B cell (primary cell): ENCODE measurements at regions not wholly inside any gene's neighbourhood (a gene's known extent, or its start where the extent isn't known, plus 50 kb on each side); places are given as distances from the start of the nearest gene placed in this dataset.

Experiments
- ATAC-seq: fragments of 200-7000 bp; cut with Tn5 transposase; one replicate; pipeline ENCODE4 v1.10.0; 2021; ENCODE audit warnings: low read depth, mild to moderate bottlenecking, moderate number of reproducible peaks, moderate library complexity
- CTCF ChIA-PET: fragments of 350-600 bp; sonication (Branson Sonifier 250); formaldehyde crosslinking; loops from one replicate; lab custom pipeline; 2021; ENCODE audit warnings: antibody characterized with exemption, inconsistent platforms; lab: Charles Lee
- POLR2A ChIA-PET: fragments of 350-600 bp; sonication (Branson Sonifier 250); formaldehyde crosslinking; loops from one replicate; lab custom pipeline; 2021; ENCODE audit warnings: antibody characterized with exemption; lab: Charles Lee
- DNase-seq: peaks from one replicate; pipeline ENCODE4 v3.0.0; 2013
- H2AFZ ChIP-seq: 2 replicates; pipeline ENCODE4 v1.6.1; 2012; ENCODE audit warnings: mild to moderate bottlenecking, low read depth, low read length; ENCODE audit not compliant: insufficient read depth, poor library complexity, severe bottlenecking
- H3K27ac ChIP-seq, 2 donors: 1 replicate in 1 of 2; 2 replicates in 1 of 2; pipeline ENCODE4 v1.5.1; 2012 to 2013; ENCODE audit warnings: low read length in 2 of 2, mild to moderate bottlenecking in 2 of 2, moderate library complexity in 1 of 2
- H3K27me3 ChIP-seq, 4 experiments: fragments of 200-600 bp in 1 of 4; sonication (generic) in 1 of 4; replicated peaks in 1 of 4; 1 replicate in 2 of 4; 2 replicates in 2 of 4; pipeline versions ENCODE4 v1.6.1 to v1.7.0; 2013 to 2016; ENCODE audit warnings: low read length in 3 of 4, mild to moderate bottlenecking in 2 of 4, mixed read lengths in 1 of 4, moderate library complexity in 1 of 4; ENCODE audit not compliant: insufficient read depth in 4 of 4, control insufficient read depth in 3 of 4; ENCODE audit errors: control extremely low read depth in 1 of 4
- H3K36me3 ChIP-seq, 2 experiments: replicated peaks in 1 of 2; 1 replicate in 1 of 2; 2 replicates in 1 of 2; pipeline versions ENCODE4 v1.6.1 to v1.7.1; 2013; ENCODE audit warnings: low read length in 1 of 2; ENCODE audit not compliant: insufficient read depth in 2 of 2, control insufficient read depth in 1 of 2; ENCODE audit errors: control extremely low read depth in 1 of 2, extremely low read depth in 1 of 2
- H3K4me1 ChIP-seq, 2 donors: fragments of 200-600 bp in 1 of 2; sonication (generic) in 1 of 2; 1 replicate in 1 of 2; 2 replicates in 1 of 2; pipeline versions ENCODE4 v1.5.1 to v1.6.1; 2013 to 2017; ENCODE audit warnings: low read length in 2 of 2; ENCODE audit not compliant: control insufficient read depth in 2 of 2, insufficient read depth in 2 of 2
- H3K4me2 ChIP-seq: replicated peaks from 2 replicates; pipeline ENCODE3; 2012; ENCODE audit warnings: mild to moderate bottlenecking, low read depth, low read length; ENCODE audit not compliant: poor library complexity, severe bottlenecking
- H3K4me3 ChIP-seq, 5 experiments: fragments of 200-600 bp in 1 of 5; sonication (generic) in 1 of 5; 1 replicate in 3 of 5; 2 replicates in 2 of 5; pipeline versions ENCODE4 v1.5.1 to v1.7.0; 2011 to 2016; ENCODE audit warnings: low read length in 4 of 5, mild to moderate bottlenecking in 4 of 5, low read depth in 2 of 5, control low read depth in 1 of 5, moderate library complexity in 1 of 5; ENCODE audit not compliant: insufficient read depth in 1 of 5; ENCODE audit errors: control extremely low read depth in 1 of 5, extremely low read depth in 1 of 5
- H3K79me2 ChIP-seq: fragments of 200-600 bp; sonication (generic); one replicate; pipeline ENCODE4 v1.6.0; 2016; ENCODE audit warnings: low read length; ENCODE audit not compliant: control insufficient read depth, insufficient read depth
- H3K9ac ChIP-seq: fragments of 200-600 bp; sonication (generic); 2 replicates; pipeline ENCODE4 v1.6.1; 2017; ENCODE audit warnings: mild to moderate bottlenecking, low read length, moderate library complexity
- H3K9me3 ChIP-seq, 3 donors: one replicate each; pipeline versions ENCODE4 v1.6.1 to v1.7.1; 2013; ENCODE audit warnings: low read length in 2 of 3; ENCODE audit not compliant: control insufficient read depth in 2 of 3, insufficient read depth in 1 of 3; ENCODE audit errors: control extremely low read depth in 1 of 3
- H4K20me1 ChIP-seq: 2 replicates; pipeline ENCODE4 v1.6.0; 2012; ENCODE audit warnings: mild to moderate bottlenecking, low read length; ENCODE audit not compliant: insufficient read depth, control insufficient read depth, poor library complexity, severe bottlenecking
- H3K27ac Mint-ChIP-seq: one replicate; pipeline ENCODE4 v1.8.0; 2021; ENCODE audit warnings: mixed read lengths
- H3K27me3 Mint-ChIP-seq: one replicate; pipeline ENCODE4 v1.8.0; 2021; ENCODE audit warnings: mixed read lengths
- H3K4me1 Mint-ChIP-seq: one replicate; pipeline ENCODE4 v1.8.0; 2021; ENCODE audit warnings: mixed read lengths
- H3K4me3 Mint-ChIP-seq: one replicate; pipeline ENCODE4 v1.8.0; 2021; ENCODE audit warnings: mixed read lengths
- H3K9me3 Mint-ChIP-seq: one replicate; pipeline ENCODE4 v1.8.0; 2022; ENCODE audit warnings: mixed read lengths; ENCODE audit not compliant: insufficient read depth
- CTCF ChIP-seq: fragments of 200-600 bp; IDR thresholded peaks from one replicate; pipeline ENCODE4 v1.8.0; 2022; ENCODE audit warnings: antibody characterized with exemption, mild to moderate bottlenecking
- EZH2 ChIP-seq: IDR thresholded peaks from 2 replicates; pipeline ENCODE4 v1.6.1; 2012; ENCODE audit warnings: borderline replicate concordance, low read depth, mild to moderate bottlenecking, moderate library complexity, low read length; ENCODE audit not compliant: insufficient read depth, poor library complexity, severe bottlenecking
- WGBS: methylation state at CpG from one replicate; pipeline ENCODE4 v1.1.5; 2013; ENCODE audit warnings: missing lambda C conversion rate; ENCODE audit not compliant: insufficient coverage; 5-methylcytosine and 5-hydroxymethylcytosine counted together
- intact Hi-C: fragments of 100-400 bp; cut with micrococcal nuclease; formaldehyde crosslinking; loops from one replicate; pipeline ENCODE4 v1.10.0; 2022

- H3K36me3 ChIP-seq, result no peaks in the 10 kb centered on the region
- Mint-ChIP-seq H3K4me3 (no peak overlapping the region), H3K27ac (no peak overlapping the region), H3K27me3 (no peaks in the 10 kb centered on the region), H3K9me3 (no peaks in the 10 kb centered on the region), H3K4me1 (no peaks in the 10 kb centered on the region)
- DNase-seq, result no peak
- no peak overlapping the region for H3K4me3 ChIP-seq
- no peak for ATAC-seq
- no peaks in the 10 kb centered on the region for H3K9me3 ChIP-seq
- H3K9ac ChIP-seq, result no peak overlapping the region
- POLR2A ChIA-PET, result no interaction called here
- intact Hi-C loops, result no loop called here
- TF ChIP-seq EZH2 (no peak), CTCF (no peak)
- no peaks in the 10 kb centered on the region for H4K20me1 ChIP-seq
- H3K4me2 ChIP-seq, result no peak overlapping the region
- no peaks in the 10 kb centered on the region for H3K4me1 ChIP-seq
- H3K79me2 ChIP-seq, result no peaks in the 10 kb centered on the region
- CTCF ChIA-PET, result interaction anchor here (0.7 kb wide), 1 partner anchor 1596 kb away, joined by 3 read pairs; no protein-coding TSS in a partner anchor
- no peak overlapping the region for H3K27ac ChIP-seq
- no peaks in the 10 kb centered on the region for H3K27me3 ChIP-seq
- H2AFZ ChIP-seq, result no peak overlapping the region
Observed at GRCh38 chr13:65642301-65642700, 1587.8 kb downstream of the PCDH9 start.

- WGBS, result 17% methylated on average over 1 of the region's 2 CpGs
- no peaks in the 10 kb centered on the region for H3K9me3 ChIP-seq
- H3K9ac ChIP-seq, result no peak overlapping the region
- no peaks in the 10 kb centered on the region for H3K27me3 ChIP-seq
- no peaks in the 10 kb centered on the region for H3K79me2 ChIP-seq
- CTCF ChIA-PET, result no interaction called here
- no peak overlapping the region for H2AFZ ChIP-seq
- peak; percentile 2 for DNase-seq
- no peak overlapping the region for H3K4me2 ChIP-seq
- H3K4me3 ChIP-seq, result no peak overlapping the region
- no peaks in the 10 kb centered on the region for H4K20me1 ChIP-seq
- Mint-ChIP-seq H3K27me3 (no peaks in the 10 kb centered on the region), H3K4me3 (no peak overlapping the region), H3K27ac (no peak overlapping the region), H3K9me3 (no peaks in the 10 kb centered on the region), H3K4me1 (no peaks in the 10 kb centered on the region)
- intact Hi-C loops, result no loop called here
- POLR2A ChIA-PET, result no interaction called here
- H3K36me3 ChIP-seq, result no peaks in the 10 kb centered on the region
- no peak for ATAC-seq
- TF ChIP-seq EZH2 (no peak), CTCF (peak; percentile 9)
- no peak overlapping the region for H3K27ac ChIP-seq
- H3K4me1 ChIP-seq, result no peaks in the 10 kb centered on the region
Observed at GRCh38 chr13:65638572-65639168, 1591.5 kb downstream of the PCDH9 start.
